Neutrophil (primary cell): ENCODE measurements at regions not wholly inside any gene's neighbourhood (a gene's known extent, or its start where the extent isn't known, plus 50 kb on each side); places are given as distances from the start of the nearest gene placed in this dataset.

ENCODE experiments used
- H3K27ac ChIP-seq: fragments of 200-600 bp; sonication (generic); 2 replicates; pipeline ENCODE4 v1.5.1; 2016; ENCODE audit warnings: mild to moderate bottlenecking, moderate library complexity
- H3K27me3 ChIP-seq: fragments of 200-600 bp; sonication (generic); 2 replicates; pipeline ENCODE4 v1.6.0; 2016; ENCODE audit warnings: mild to moderate bottlenecking
- H3K36me3 ChIP-seq: fragments of 200-600 bp; sonication (generic); 2 replicates; pipeline ENCODE4 v1.5.1; 2017
- H3K4me1 ChIP-seq, 2 experiments: fragments of 200-600 bp in 1 of 2; sonication (generic) in 1 of 2; 1 replicate in 1 of 2; 2 replicates in 1 of 2; pipeline versions ENCODE4 v1.5.1 to v1.6.1; 2013 to 2016; ENCODE audit warnings: low read depth in 1 of 2, low read length in 1 of 2, mild to moderate bottlenecking in 1 of 2, moderate library complexity in 1 of 2; ENCODE audit not compliant: control insufficient read depth in 1 of 2, insufficient read depth in 1 of 2
- H3K4me3 ChIP-seq, 2 experiments: fragments of 200-600 bp in 1 of 2; sonication (generic) in 1 of 2; 1 replicate in 1 of 2; 2 replicates in 1 of 2; pipeline ENCODE4 v1.5.1; 2013 to 2016; ENCODE audit warnings: low read depth in 1 of 2, low read length in 1 of 2, mild to moderate bottlenecking in 1 of 2, moderate library complexity in 1 of 2
- H3K9me3 ChIP-seq: fragments of 200-600 bp; sonication (generic); 2 replicates; pipeline ENCODE4 v1.5.1; 2016
- TF ChIP-seq, protein P1 (sequence below): fragments of 200-600 bp; sonication (generic); IDR thresholded peaks from 2 replicates; pipeline ENCODE4 v1.5.1; 2016; ENCODE audit warnings: antibody characterized with exemption

GRCh38 chr5:167578977-167579692, 712.3 kb upstream of the WWC1 start:
- H3K27ac ChIP-seq = no peak overlapping the region

GRCh38 chr5:167579693-167580055, 711.8 kb upstream of the WWC1 start:
- Histone ChIP-seq H3K36me3 (no peaks in the 10 kb centered on the region), H3K27ac (no peak overlapping the region), H3K4me3 (no peak overlapping the region), H3K27me3 (peaks cover 13% of the 10 kb centered on the region), H3K9me3 (no peaks in the 10 kb centered on the region), H3K4me1 (no peaks in the 10 kb centered on the region)
- TF ChIP-seq, protein P1, sequence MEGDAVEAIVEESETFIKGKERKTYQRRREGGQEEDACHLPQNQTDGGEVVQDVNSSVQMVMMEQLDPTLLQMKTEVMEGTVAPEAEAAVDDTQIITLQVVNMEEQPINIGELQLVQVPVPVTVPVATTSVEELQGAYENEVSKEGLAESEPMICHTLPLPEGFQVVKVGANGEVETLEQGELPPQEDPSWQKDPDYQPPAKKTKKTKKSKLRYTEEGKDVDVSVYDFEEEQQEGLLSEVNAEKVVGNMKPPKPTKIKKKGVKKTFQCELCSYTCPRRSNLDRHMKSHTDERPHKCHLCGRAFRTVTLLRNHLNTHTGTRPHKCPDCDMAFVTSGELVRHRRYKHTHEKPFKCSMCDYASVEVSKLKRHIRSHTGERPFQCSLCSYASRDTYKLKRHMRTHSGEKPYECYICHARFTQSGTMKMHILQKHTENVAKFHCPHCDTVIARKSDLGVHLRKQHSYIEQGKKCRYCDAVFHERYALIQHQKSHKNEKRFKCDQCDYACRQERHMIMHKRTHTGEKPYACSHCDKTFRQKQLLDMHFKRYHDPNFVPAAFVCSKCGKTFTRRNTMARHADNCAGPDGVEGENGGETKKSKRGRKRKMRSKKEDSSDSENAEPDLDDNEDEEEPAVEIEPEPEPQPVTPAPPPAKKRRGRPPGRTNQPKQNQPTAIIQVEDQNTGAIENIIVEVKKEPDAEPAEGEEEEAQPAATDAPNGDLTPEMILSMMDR = no peak

More at GRCh38 chr5:167578977-167579692, 712.3 kb upstream of the WWC1 start:
- TF ChIP-seq, protein P1 = no peak
- Histone ChIP-seq H3K9me3 (no peaks in the 10 kb centered on the region), H3K27me3 (peaks cover 19% of the 10 kb centered on the region), H3K4me3 (no peak overlapping the region), H3K36me3 (no peaks in the 10 kb centered on the region), H3K4me1 (no peaks in the 10 kb centered on the region)

DNA sequence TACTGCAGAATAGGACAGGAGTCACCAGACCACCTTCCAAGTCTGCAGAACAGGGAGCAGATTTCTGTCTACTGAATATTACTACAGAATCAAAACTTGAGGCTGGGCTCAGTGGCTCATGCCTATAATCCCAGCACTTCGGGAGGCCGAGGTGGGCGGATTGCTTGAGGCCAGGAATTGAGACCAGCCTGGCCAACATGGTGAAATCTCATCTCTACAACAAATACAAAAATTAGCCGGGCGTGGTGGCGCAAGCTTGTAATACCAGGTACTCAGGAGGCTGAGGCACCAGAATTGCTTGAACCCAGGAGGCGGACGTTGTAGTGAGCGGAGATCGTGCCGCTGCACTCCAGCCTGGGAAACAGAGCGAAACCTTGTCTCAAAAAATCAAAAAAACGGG, 710.8 kb upstream of the WWC1 start:
- peaks cover 4% of the 10 kb centered on the region for H3K27me3 ChIP-seq
- H3K4me3 ChIP-seq = no peak overlapping the region
- no peak overlapping the region for H3K27ac ChIP-seq
- no peaks in the 10 kb centered on the region for H3K4me1 ChIP-seq
- no peaks in the 10 kb centered on the region for H3K9me3 ChIP-seq
- TF ChIP-seq, protein P1 = no peak
- H3K36me3 ChIP-seq = no peaks in the 10 kb centered on the region

GRCh38 chr5:167582283-167582682, 709.2 kb upstream of the WWC1 start:
- no peak overlapping the region for H3K4me3 ChIP-seq
- H3K36me3 ChIP-seq = no peaks in the 10 kb centered on the region
- no peaks in the 10 kb centered on the region for H3K27me3 ChIP-seq
- no peaks in the 10 kb centered on the region for H3K4me1 ChIP-seq
- H3K27ac ChIP-seq = no peak overlapping the region
- TF ChIP-seq, protein P1 = no peak
- no peaks in the 10 kb centered on the region for H3K9me3 ChIP-seq

DNA sequence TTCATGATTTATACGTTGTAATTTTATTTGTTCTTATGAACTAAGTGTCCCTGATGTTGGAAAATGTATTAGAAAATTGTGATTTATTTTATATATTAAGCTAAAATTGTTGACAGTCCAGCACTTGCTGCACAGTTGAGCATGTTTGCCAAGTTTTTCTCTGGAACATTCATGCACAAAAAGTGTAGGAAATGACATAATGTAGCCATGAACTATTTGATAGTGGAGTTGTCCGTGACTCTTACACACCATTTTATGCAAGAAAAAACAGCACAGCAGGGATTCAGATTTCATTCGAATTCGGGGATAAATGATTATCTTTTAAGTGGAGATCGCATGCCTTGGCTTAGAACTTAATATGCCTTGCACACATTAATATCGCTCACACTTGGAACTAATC, 708.6 kb upstream of the WWC1 start:
- H3K36me3 ChIP-seq = no peaks in the 10 kb centered on the region
- no peaks in the 10 kb centered on the region for H3K27me3 ChIP-seq
- TF ChIP-seq, protein P1 = no peak
- no peak overlapping the region for H3K4me3 ChIP-seq
- H3K9me3 ChIP-seq = no peaks in the 10 kb centered on the region
- no peak overlapping the region for H3K27ac ChIP-seq
- H3K4me1 ChIP-seq = no peaks in the 10 kb centered on the region
